ENCODE measurements at regions not wholly inside any gene's neighbourhood (a gene's known extent, or its start where the extent isn't known, plus 50 kb on each side); places are given as distances from the start of the nearest gene placed in this dataset.
A peak's percentile ranks its signal among the peaks of the same experiment; 100 is the strongest.

- DNase-seq (ENCODE audit: low read depth), result peak; percentile 78
Measured at GRCh38 chr5:74576941-74577456, 63.5 kb downstream of the ENC1 start.

DNA sequence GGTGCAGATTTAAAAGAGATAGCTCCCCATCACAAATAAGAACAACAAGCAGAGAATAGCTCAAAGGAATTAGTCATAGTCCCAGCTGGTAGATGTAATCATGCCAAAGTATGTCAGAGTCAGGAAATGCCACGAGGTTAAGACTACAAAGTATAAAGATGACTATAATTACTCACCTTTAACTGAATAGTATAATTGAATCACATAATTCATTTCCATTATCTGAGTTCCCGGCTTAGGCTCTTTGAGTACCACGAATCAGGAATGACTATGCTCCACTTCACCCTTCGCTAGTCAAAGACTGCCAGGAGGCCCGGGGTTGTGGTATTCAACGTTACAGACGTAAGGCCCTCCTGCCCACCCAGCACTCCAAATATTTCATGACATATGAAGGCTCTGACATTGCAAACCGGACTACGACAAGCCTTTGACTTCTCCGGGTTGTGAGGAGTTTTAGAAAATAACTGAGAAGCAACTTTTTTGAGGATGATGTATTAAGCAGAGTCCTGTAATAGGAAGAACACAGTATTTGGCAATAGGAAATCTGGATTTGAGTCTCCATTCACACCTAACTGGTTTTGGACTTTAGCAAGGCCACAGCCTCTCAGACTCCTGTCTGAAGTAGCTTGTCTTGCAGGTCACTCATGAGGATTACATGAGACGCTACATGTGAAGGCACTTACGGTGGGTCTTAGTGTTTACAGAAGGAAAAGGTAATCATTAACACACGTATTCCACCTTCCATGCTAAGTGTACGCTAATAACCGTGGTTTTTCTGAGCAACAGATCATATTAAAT, 64.6 kb downstream of the ENC1 start:
- DNase-seq (ENCODE audit: low read depth), result peak; percentile 89

DNA sequence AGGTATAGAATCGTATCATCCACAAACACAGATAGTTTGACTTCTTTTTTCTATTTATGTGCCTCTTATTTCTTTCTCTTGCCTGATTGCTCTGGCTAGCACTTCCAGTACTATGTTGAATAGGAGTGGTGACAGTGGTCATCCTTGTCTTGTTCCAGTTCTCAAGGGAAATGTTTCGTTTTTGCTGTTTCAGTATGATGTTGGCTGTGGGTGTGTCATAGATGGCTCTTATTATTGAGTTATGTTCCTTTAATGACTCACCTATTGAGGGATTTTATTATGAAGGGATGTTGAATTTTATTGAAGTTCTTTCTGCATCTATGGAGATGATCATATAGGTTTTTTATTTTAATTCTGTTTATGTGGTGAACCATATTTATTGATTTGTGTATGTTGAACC, 70.3 kb downstream of the ENC1 start:
- no peak for DNase-seq (ENCODE audit: low read depth)

DNA sequence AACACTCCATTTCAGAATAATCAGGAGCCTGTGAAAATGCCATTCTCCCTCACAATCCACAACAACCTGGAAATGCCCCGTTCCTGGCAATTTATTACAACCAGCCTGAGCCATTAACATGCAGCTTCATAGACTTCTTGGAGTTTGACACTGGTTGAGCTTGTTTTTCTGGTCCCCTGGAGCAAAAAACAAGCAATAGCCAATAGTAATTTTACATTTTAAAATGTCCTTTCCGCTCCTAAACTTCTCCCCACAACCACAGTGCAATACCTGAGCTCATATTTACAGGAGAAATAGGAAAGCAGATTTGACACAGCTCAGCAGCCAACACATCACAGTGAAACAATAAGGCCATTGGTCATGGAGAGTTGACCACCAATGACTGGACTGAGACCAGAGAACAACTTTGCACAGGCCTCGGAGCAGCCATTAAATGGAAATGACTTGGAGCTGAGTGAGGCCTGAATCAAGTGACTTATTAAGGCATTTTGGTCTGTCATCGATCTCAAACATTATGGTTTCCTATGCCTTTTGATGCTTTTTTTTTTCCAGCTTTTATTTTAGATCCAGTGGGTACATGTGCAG, 73.0 kb downstream of the ENC1 start:
- DNase-seq (ENCODE audit: low read depth), result peak; percentile 84

GRCh38 chr5:74562122-74562521, 78.4 kb downstream of the ENC1 start:
- no peak for DNase-seq (ENCODE audit: low read depth)

- DNase-seq (ENCODE audit: low read depth), result no peak
Measured at GRCh38 chr5:74560245-74560644, 80.3 kb downstream of the ENC1 start.

DNA sequence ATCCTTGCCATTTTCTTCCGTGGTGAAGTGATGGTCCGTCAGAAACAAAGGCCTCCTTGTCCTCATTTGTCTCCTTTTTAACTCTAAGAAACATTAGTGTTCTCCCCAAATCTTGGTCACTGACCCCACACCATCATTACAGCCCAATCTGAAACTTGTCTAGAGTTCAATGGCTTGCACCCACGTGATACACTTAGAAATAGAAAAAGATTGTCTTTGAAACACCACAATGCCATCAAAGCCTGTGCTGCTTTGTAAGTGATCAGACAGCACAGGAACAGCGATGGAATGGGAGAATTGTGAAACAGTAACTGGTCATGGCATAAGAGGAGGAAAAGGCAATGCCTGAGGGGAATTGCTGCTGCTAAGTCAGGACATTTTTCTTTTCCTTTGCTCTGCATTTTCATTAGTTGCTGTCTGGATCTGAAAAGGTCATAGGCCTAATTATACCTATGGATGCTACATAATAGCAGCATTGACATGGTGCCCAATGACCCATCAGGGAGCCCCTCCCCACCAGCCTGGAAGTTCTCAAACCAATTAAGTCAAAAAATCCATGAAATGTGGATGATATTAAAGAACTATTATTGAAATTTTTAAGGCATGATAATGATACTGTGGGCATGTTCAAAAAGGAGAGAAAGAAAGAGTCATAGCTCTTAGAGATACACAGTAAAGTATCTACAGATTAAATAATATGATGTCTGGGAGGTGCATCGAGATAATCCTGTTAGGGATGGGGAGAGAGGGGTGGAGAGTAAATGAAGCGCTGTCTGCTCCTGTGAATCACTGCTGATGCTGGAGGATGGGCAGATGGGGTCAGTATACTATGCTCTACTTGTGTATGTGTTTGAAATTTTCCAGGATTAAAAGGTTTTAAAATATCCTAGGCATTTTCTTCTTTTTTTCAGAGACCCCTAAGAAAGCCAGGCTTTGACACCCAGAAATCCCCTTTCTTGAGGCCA, 83.6 kb downstream of the ENC1 start:
- DNase-seq (ENCODE audit: low read depth), result peak; percentile 72

- no peak for DNase-seq (ENCODE audit: low read depth)
Measured at GRCh38 chr5:74556006-74556405, 84.5 kb downstream of the ENC1 start.

- DNase-seq (ENCODE audit: low read depth), result no peak
Measured at GRCh38 chr5:74552101-74552500, 88.4 kb downstream of the ENC1 start.

DNA sequence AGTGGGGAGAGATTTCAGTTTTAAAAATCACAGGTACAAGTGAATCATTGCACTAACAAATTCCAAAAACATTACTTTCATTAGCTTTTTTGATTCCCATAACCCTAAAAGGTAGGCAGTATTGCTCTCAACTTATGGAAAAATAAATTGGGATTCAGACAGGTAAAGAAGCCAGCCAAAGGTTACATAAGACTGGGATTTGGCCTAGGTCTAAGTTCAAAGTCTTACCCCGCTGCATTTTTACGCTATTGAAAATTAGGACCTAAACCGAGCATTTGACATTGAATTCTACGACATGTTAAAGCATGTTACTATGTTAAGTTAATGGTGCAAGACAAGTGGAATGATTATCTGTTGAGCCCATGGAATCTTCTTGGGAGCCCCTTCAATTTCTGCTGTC, 89.6 kb downstream of the ENC1 start:
- DNase-seq (ENCODE audit: low read depth), result no peak

GRCh38 chr5:74549384-74549783, 91.1 kb downstream of the ENC1 start:
- no peak for DNase-seq (ENCODE audit: low read depth)

DNA sequence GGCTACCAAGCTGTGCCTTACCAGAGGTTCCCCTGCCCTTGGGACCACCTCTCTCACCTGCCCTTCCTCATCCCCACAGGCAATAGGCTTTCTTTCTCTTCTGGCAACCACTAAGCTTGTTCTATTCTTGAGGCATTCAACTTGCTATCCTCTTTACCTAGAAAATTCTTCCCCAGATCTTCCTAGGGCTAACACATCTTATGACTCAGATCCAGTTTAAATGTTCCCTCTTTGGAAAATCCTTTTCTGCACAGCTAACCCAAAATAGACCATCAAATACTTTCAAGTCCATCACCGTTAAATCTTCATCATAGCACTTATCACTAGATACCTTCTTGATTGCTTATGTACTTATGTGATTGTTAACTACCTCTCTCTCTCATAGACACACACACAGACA, 93.7 kb downstream of the ENC1 start:
- peak; percentile 45 for DNase-seq (ENCODE audit: low read depth)

DNA sequence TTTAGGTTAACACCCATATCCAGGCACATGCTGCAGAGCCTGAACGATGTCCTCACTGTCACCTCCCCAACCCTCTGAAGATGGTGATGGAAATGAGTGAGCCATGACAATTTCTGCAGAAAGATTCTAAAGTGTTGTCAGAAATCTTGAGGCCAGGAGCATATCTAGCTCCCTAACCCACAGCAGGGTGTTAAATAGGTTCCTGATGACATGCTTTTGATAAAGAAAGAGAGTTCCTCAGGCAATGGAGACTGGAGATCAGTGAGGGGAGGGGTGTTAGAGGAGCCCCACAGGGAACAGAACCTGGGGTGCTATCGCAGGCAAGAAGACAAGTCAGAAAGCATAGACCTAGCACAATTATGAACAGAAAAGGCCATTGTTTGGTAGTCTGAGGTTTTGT, 95.7 kb downstream of the ENC1 start:
- DNase-seq (ENCODE audit: low read depth), result no peak

GRCh38 chr5:74543162-74543995, 97.1 kb downstream of the ENC1 start:
- DNase-seq (ENCODE audit: low read depth), result peak; percentile 96

DNA sequence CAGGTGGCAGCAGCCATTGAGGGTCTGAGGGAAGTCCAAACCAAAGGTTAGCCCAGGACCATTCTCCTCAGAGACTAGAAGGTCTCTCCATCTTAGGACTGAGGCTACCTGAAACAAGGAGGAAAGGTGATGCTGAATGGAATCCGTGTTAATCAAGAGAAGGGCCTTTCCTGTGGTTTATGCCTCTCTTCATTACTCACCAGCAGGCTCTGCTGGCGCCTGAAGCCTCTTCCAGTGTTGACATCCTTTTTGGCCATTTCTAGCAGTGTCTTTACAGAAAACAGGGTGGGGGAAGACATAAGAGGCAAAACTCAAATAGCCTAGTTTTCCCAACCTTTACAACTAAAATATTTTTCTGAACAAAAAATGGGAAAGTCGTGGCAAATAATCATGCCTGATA, 98.0 kb downstream of the ENC1 start:
- peak; percentile 41 for DNase-seq (ENCODE audit: low read depth)

GRCh38 chr5:74541381-74541781, 99.1 kb downstream of the ENC1 start:
- peak; percentile 7 for DNase-seq (ENCODE audit: low read depth)

DNA sequence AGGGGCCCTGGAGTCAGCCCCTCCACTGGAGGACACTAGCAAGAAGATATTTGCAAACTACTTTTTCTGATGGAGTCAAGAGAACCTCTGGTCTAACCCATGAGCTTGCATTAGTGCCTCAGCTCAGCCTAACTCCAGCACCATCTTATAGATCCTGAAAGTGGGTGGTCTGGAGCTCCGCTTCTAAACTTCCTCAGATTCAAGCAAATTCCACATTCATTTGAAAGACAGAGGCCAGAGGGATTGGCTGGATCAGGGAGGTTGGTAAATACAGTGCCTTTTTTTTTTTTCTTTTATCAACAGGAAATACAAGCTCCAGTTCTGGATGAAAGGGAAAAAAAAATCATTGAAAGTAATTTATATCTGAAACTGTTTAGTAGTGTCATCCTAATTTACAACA, 99.9 kb downstream of the ENC1 start:
- DNase-seq (ENCODE audit: low read depth), result no peak

DNA sequence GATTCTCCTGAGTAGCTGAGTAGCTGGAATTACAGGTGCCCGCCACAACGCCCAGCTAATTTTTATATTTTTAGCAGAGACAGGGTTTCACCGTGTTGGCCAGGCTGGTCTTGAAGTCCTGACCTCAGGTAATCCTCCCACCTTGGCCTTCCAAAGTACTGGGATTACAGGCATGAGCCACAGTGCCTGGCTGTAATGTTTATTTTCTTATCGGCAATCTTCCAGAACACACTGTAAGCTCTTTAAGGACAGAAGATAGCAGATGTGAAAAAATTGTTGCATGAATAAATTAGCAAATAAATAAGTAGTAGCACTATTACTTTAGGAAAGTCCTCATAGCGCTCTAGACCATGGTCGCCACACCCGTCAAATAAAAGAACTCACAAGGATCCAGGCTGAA, 100.5 kb downstream of the ENC1 start:
- DNase-seq (ENCODE audit: low read depth), result no peak

DNA sequence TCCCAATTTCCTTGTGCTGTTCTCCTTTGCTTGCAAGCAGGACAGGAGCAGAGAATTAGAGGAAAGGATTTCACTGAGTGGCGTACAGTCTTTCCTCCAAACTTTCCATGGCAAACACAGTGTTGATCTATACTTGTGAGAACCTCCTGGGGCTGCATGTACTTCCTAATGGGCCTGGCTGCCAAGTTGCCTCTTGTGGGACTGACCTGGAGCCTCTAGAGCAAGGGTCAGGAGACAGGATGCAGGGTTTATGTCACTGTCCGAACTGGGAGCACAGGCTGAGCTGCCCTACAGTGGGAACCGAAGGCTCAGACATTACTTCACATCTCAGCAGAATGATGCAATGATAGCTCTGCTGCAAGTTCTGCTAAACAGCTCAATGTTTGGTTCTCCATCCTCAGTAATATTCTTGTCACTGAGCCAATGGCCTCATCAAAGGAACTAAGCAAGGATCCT, 102.3 kb downstream of the ENC1 start:
- peak; percentile 60 for DNase-seq (ENCODE audit: low read depth)

DNA sequence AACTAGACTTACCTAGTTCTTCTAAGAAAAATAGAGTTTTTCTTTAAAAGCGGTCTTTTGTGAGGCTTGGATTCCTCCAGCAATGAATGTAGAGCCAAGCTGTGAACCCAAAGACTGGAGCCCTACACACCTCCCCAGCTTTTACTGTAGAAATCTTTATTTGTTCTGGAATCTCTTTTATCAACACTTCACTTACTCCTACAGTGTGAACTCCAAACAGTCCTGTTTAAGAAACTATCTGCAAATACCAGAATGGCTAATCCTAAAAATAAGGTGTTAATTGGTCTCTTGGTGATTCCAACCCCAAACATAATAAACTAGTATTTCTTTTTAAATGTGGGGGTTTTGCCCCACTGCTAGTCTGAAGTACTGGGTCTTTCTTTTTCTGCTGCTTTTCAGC, 103.9 kb downstream of the ENC1 start:
- no peak for DNase-seq (ENCODE audit: low read depth)

DNA sequence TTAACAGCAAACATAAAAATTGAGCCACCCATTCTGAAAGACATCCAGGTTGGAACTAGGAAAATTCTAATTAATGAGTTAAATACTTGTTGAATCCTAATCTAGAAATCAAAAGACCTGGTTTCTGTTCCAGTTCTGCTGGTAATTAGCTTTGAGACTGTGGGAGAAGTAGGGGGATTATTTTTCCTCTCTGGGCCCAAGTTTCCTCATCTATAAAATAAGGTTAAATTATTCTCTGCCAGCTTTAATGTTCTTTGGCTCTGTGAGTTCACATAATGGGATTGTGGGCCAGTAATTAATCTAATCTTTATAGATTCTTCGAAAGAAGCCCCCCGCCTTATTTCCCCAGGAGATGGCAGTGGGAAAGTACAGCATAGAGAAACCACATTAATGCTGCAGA, 104.6 kb downstream of the ENC1 start:
- no peak for DNase-seq (ENCODE audit: low read depth)
